Inflammatory macrophage treated with lipopolysaccharide for 4 hours (primary cell): ENCODE measurements at regions not wholly inside any gene's neighbourhood (a gene's known extent, or its start where the extent isn't known, plus 50 kb on each side); places are given as distances from the start of the nearest gene placed in this dataset.
"Not testable (repeated sequence)": the region's sequence is repeated elsewhere in the genome, so short reads cannot be mapped to it uniquely, and the experiment has no call there.

Source experiments
- DNase-seq: peaks from one replicate; pipeline ENCODE4 v3.0.0-alpha.2; 2020

DNA sequence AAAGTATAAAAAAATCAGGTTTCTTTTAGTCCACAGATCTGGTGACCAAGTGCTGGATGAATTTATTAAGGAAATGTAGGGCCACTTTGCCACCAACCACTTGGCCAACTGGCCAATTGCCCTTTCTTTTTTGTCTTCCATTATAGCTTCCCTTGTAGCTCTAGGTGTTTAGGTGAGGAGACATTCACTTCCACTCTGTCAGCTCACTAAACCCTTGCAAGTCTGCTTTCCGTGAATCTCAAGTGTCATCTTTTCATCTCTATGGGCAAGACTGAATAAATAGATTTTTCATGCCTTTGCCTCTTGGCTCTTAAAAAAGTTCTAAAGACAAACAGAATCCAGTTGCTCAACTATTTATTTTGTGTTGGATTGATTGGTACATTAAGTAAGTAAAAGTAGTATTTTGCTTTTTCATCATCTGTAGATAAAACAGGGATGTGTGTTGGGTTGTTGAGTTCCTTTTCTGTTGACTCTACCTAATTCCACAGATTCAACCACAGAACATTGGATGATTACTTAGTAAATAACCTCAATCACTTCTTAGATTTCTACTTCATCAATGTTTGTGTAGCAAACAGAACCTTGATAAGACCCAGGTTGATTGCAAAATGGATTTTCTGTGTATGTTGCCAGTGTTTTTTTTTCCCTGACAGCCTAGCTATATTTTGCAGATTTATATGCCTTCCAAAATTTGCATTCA is 68.1 kb upstream of the GRXCR1 start:
- DNase-seq: no peak

DNA sequence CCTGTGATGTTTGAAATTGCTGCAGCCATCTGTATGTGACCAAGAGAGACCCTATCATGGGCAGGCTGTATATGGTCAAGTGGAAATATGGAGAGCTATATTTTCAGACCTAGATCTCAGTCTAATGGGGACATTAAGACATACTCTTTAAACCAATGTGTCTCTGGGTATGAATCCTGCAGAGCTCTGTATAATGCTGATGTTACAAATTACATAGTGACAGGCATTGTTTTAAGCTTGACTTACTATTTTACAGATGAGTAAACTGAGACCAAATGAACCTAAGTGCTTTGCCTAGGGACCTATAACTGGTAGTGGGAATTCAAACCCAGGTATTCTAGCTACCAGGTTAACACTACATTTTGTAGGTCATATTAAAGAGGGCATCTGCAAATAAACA is 71.3 kb upstream of the GRXCR1 start:
- DNase-seq: no peak

DNA sequence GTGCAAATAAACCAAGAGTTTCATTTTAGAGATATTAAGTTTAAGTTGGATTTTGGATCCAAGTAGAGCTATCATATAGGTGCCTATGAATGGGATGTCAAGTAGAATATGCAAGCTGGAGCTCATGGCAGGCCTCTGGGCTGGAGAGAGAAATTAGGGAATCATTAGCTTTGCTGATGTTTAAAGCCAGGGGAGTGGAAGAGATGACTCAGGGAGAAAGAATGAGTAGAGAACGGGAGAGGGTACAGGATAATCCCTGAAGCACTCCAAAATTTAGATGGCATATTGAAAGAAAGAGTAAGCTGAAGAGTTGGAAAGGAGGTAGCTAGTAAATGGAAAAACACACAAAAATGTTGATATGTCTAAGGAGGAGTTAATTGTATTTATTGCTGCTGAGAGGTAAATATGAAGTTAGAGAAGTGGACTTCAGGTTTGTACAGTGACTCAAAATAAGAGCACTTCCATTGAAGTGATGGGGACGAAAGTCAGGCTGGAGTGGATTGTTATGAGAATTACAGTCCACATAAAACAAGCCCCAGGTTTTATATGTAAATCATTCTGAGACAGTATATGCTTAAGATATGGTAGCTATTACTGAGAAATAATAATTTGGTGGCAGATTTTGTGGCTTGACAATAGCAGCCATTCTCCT is 72.5 kb upstream of the GRXCR1 start:
- no peak for DNase-seq

DNA sequence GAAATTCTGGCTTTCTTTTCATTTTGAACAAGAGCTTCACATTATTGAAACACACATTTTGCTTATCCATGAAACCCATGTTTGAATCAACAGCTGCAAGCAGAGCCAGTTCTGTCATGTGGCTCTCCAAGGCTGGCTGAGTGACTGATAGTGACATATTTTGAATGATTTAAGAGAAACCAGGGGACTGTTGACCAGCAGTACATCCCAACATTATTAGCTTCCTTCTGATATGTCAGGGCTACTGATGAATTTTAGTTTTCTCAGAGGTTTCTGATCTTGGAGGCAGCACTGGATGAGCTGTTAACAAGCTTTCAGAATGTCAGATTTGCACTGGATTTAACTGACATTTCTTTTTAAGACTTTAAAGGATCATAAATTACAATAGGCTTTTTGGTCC is 74.6 kb upstream of the GRXCR1 start:
- DNase-seq: no peak

DNA sequence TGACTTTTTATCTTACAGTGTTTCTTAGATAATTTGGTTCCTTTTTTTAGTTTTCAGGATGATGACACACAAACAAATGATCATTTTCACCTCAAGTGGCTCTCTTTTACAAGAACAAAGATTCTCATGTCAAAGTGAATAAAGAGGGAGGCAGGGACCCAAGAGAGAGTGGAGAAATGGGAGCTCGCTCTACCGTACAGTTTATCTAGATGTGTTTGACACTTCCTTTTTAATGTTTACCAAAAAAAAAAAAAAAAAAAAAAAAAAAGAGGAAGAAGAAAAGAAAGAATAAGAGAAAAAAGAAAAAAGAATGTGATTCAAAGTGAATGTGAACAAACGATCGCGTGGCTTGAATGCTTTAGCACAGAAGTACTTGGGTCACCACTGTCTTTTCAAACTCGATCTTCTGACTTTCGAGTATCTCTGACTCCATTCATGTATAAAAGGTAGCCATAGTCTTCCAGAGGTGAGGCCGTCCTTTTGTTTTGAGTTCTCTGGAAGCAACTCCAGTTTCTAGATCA is 75.6 kb upstream of the GRXCR1 start:
- DNase-seq: no peak

DNA sequence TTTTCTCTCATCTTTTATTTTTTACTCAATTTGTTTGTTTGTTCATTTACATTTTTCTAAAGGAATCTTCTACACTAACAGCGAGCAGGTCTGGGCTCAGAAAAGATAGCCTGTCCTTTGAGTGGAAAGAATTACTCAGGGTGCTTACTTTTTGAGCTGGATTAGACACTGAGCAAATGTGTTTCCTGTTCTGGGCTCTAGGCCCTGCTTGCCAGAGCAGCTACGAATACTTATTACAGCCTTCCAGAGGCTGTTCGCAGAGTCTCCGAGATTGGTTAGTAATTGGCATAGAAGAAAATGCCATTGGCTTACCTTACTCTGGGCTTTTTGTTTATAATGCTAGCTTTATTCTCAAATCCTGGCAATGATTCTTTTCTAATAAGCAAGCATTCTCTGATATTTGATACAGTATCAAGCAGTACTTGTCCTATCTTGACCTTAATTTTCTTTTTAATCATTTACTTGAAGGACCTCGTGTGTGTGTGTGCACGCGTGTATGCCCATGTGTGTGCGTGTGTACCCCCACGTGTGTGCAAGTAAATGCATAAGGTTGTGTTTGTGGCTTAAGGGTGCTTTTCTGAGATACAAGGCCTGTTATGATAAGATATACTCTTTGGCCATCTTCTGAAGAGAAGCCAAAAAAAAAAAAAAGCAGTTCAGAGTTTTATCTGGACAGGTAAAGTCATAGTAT is 76.2 kb upstream of the GRXCR1 start:
- no peak for DNase-seq

DNA sequence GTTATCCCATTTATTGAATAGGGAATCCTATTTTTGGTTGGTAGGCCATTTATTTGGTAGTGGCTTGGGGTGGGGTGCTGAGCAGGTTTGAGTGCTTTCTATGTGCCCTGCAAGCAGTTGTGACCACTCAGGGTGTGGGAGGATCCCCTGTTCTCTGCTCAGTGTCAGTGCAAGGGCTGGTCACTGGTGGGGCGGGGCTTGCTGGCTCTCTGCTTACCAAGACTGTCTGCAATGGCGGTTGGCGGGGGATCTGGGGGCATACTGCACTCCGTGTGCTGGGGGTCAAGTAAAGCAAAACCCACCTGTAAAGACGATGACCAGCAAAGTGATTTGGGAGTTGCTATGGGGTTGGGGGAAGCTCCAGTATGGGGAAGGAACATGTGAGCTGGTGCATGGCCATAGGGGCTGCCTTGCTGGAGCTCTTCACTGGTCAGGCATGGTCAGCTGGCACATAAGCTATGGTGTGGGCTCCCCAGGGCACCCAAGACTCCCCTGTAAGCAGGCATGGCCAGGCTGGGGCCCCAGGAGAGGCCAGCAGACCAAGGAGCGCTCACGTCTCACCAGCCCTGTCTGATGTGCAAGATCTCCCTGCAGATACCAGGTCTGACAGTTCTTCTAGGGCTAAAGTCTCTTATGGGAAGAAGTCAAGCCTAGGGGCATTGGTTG is 83.0 kb upstream of the GRXCR1 start:
- no peak for DNase-seq

DNA sequence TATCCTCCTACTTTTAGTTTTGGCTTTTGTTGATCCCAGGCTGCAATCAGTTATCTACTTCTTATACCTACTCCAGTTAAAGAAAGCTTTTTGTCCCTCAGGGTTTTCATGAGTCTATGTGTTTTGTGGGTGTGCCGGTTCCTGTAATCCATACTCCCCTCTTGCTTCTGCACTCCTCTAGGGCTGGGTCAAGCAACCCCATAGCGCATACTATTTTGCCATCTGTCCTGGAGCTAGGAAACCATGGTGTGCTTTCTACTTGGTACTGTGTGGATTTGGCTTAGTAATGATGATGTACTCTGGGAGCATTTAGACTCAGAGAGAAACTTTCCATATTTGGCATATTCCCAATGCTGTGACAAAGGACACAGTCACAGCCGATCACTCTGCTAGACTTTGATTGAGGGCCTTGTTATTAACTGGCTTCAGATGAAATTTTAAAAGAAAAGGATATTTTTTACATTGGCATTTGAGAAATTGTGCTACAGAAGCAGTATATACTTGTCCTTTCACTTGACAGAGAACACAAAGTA is 86.1 kb upstream of the GRXCR1 start:
- DNase-seq: no peak

DNA sequence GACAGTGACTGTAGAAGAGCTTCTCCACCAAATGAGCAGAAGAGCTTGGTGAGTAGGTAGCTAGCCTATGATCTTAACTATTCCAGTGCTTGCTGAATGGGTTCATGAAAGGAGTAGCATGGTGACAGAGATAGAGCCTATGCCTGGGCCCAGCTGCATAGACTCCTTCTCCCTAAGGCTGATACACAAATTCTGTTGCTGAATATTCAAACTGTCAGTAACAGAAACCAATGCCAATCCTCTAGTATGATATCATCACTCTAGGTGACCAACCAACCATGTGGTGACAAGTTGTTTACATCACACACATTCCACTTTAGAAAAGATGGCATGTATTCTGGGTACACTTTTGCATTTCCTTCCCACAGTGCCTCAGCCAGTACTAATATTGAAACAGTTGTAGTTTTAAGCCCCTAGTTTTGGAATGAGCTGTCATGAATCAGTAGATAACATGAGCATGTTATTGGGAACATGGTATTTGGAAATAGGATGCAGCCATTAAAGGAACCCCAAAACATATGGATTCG is 103.4 kb upstream of the GRXCR1 start:
- no peak for DNase-seq

DNA sequence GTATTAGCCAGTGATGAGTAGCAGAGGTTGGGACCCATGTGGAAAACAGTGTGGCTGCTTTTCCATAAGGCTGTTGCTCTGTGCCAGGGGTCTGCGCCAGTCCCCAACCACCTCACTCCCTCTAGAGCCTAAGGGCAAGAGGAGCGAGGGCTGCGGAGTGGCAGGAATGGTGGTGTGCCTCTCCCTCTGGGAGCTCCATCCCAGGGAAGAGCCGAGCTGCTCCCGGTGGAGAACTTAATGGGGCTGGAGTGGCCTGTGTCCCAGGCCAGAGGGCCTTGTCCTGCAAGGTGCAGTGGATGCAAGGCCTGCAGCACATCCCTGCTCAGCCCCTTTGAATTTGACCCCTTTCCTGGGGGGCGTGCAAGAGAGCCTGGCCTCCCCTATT is 105.4 kb upstream of the GRXCR1 start:
- no peak for DNase-seq

DNA sequence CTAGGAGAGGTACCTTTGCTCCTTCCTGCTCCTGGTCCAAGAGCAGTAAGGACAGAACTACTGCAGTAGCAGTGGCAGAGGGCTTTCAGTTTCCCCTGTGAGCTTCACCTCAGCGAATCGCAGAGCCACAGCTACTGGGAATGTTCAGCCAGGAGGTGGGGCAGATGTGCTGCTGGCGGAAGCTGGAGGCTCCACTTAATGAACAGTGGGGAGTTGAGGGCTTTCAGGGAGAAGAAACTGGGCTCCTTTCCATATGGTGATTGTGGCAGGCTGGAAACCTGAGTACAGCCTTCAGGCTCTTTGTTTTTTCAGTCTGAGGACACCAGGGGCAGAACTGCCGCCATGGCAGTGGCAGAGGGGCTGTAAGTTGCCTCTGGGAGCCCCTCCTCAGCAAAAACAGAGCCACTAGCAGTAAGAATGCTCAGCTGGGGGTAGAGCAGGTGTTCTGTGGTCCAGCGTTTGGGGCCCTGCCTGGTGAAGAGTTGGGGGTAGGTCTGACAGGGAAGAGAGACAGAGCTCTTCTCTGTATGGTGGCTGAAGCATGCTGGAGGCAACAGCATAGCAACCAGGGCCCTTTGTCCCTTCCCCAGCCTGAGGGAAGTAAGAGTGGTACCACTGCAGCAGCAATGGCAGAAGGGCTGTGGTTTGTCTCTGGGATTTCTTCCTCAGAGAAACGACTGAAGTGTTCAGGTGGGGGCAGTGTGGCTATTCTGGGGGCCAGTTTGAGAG is 106.0 kb upstream of the GRXCR1 start:
- DNase-seq: no peak

DNA sequence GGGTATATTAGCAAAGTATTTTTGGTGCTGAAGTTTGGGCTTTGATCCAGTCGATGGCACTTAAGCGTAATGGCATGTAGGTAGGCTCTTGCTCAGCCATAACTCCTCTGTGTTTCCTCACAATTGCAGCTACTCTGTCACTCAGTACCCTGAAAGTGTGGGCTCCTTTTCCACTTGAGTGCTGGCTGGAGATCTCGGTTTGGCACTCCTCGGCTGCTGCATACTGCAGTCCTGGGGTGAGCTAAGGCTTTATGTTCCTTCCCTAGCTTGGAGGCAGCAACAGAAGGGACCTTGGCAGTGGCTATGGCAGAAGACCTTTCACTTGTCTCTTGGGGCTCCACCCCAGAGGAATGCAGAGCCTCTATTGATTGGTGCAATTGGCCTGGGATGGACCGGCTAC is 106.7 kb upstream of the GRXCR1 start:
- DNase-seq: no peak

DNA sequence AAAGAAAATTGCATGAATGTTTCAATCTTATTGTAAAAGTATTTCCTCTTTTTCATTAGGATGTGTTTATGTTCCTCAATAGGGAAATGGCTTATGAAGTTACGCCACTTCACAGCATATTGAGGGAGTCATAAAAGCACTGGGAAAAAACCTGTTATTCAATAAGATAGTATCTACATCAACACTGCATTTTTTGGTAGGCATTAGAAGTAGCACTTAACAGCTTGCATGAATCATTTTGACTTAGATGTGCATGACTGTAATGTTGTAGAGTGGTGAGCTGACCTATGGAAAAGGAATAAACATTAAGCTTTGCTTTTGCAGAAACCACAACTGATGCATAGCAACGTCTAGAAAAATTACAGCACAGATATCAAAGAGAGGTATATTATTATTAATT is 111.2 kb upstream of the GRXCR1 start:
- peak; percentile 30 for DNase-seq

DNA sequence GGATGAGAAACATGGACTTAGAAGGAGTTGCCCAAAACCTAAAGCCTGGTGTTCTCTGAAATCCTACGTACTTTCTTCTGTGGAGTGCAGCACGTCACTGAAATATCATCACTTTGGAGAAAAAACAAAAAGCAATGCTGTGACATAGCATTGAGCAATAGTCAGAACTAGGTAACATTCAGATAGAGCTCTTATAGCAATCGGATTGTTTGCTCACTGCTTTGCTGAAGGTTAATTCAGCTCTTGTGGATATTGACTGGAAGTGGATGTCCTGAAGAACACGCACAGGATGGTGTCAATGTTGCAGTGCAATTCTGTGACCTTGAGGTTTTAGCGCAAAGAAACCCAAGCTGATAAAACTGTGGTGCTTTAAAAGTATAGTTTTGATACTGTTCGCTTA is 114.2 kb upstream of the GRXCR1 start:
- no peak for DNase-seq

DNA sequence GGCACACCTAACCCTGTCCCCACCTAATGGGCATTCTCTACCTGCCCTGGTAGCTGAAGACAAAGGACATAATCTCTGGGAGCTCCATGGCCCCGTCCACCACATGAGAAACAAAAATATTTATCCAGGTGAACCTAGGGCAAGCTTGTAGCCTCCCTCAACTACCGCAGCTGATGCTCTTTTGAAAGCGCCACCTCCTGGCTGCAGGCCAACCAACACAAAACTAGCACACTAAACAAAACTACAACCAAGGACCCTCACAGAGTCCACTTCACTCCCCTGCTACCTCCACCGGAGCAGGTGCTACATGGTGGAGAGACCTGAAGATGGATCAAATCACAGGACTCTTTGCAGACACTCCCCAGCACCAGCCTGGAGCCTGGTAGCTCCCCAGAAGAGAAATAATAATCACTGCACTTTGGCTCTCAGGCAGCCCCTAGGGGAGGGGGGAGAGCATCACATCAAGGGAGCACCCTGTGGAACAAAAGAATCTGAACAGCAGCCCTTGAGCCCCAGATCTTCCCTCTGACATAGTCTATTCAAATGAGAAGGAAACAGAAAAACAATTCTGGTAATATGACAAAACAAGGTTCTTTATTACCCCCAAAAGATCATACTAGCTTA is 111.3 kb upstream of the ATP8A1 start:
- DNase-seq: no peak

DNA sequence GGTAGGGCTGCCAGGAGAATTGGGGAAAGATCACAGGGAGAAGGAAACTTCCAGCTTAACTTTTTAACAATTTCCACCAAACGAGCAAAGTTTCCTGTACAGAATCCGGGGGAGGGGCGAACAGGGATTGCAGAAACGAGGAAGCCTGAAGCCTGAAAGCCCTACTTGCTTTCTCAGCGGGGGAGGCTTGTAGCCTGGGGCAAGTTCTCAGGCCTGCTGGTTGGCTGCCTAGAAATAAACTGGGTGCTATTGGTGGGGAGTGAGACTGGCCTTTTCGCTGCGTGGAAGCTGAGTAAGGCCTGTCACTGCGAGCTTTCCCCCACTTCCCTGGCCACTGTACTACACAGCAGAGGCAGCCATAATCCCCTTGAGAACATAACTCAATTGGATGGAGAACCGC is 110.8 kb upstream of the ATP8A1 start:
- DNase-seq: no peak

DNA sequence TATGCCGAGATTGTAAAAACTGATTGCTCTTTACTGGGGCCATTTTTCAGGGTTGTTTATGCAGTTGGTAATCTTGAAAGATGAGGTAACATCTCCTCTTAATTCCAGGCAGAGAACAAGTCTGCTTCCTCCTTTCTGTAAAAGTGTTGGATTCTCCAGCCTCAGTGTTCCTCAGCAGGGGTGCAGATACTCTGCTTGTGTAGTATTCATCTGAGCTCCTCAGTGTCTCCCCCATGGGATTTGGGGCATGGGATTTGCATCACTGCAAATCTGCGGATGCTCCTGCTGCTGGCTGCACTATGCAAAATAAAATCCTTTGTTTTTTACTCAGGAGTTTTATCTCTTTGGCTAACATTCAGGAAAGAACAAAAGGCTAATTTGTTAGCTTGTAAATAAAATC is 104.9 kb upstream of the ATP8A1 start:
- DNase-seq: no peak

DNA sequence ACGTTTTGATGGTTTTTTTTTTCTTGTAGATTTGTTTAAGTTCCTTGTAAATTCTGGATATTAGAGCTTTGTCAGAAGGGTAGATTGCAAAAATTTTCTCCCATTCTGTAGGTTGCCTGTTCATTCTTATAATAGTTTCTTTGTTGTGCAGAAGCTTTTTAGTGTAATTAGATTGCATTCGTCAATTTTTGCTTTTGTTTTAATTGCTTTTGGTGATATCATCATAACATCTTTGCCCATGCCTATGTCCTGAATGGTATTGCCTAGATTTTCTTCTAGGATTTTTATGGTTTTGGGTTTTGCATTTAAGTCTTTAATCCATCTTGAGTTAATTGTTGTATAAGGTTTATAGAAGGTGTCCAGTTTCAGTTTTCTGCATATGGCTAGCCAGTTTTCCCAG is 98.1 kb upstream of the ATP8A1 start:
- not testable (repeated sequence) for DNase-seq

DNA sequence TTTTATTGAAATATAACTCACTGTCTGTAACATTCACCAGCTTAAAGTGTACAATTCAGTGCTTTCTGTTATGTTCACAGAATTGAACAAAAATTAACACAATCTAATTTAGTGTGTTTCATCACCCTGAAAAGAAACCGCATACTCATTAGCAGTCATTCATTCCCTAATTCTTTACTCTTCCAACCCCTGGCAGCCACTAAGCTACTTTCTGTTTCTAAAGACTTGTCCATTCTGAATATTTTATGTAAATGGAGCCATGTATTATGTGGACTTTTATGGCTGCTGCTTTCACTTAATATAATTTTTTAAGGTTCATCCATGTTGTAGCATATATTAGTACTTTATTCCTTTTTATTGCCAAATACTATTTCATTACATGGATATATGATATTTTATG is 94.7 kb upstream of the ATP8A1 start:
- DNase-seq: no peak

DNA sequence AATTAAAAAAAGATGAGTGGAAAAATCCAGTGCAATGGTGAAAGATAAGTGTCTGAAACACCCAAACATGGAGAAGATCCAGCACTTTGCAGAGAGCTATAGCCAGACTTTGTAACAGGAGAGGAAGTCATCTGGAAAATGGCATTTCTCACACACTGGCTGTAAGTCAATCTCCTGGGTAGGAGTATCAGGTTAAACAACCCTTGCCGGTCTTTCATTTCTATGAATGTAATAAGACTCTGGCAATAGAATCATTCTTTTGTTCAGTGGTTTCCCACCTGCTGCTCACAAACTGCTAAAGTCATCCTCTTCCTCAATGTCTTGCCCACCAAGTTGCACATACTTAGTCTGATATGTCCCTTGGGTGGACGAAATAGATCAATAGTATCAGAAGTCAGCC is 94.0 kb upstream of the ATP8A1 start:
- DNase-seq: no peak

DNA sequence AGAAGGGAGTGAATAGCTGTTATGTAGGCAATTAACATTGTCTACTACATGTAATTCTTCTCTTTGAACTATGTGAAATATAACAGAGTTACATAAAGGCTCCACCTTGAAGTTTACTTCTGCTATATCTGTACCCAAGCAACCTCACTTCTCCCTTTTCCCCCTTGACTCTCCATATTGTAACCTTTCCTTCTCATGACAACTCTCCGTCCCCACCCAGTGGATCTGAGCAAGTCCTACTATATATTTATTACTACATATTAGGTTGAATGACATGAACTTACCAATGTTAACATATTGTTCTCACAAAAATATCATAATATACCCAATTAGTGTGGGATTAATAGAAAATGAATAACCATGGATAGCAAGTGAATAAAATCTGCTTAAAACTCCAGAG is 93.2 kb upstream of the ATP8A1 start:
- peak; percentile 12 for DNase-seq

DNA sequence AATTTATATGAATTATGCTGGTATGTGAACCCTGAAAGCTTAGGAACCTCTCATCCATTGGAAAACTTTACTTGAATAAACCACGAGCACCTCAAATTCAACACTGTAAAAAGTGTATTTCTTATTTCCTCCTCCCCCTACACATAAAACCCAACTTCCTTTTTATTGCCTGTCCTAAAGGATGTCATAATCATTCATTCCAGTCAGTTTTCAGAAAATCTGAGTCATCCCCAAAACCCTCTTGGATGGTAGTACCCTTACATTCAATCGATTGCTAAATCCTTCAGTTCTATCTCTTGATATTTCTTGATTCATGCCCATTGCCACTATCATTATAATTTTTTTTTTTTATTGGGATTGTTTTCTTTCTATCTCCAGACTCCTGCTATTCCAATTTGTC is 91.1 kb upstream of the ATP8A1 start:
- DNase-seq: peak; percentile 50
